H9 (cell line): ENCODE measurements at regions not wholly inside any gene's neighbourhood (a gene's known extent, or its start where the extent isn't known, plus 50 kb on each side); places are given as distances from the start of the nearest gene placed in this dataset.
A peak's percentile ranks its signal among the peaks of the same experiment; 100 is the strongest.

Source experiments
- DNase-seq: peaks from one replicate; pipeline ENCODE4 v3.0.0-alpha.2; 2017
- H2AFZ ChIP-seq: one replicate; pipeline ENCODE4 v1.6.1; 2013; ENCODE audit warnings: mild to moderate bottlenecking, low read length, control low read depth, moderate library complexity
- H2AK5ac ChIP-seq: 2 replicates; pipeline ENCODE4 v1.6.1; 2013; ENCODE audit warnings: low read length, control low read depth, mixed read lengths; ENCODE audit not compliant: insufficient read length
- H2BK120ac ChIP-seq: one replicate; pipeline ENCODE4 v1.6.1; 2013; ENCODE audit warnings: low read depth, mild to moderate bottlenecking, low read length, control low read depth, inconsistent platforms; ENCODE audit not compliant: poor library complexity, severe bottlenecking
- H2BK12ac ChIP-seq: 2 replicates; pipeline ENCODE4 v1.6.1; 2013; ENCODE audit warnings: low read length, control low read depth, mixed read lengths, low read depth; ENCODE audit not compliant: insufficient read length
- H2BK15ac ChIP-seq: 2 replicates; pipeline ENCODE4 v1.6.1; 2013; ENCODE audit warnings: low read depth, low read length, control low read depth
- H2BK20ac ChIP-seq: one replicate; pipeline ENCODE4 v1.6.1; 2013; ENCODE audit warnings: low read depth, mild to moderate bottlenecking, low read length, control low read depth, inconsistent platforms; ENCODE audit not compliant: poor library complexity, severe bottlenecking
- H2BK5ac ChIP-seq: 2 replicates; pipeline ENCODE4 v1.6.1; 2013; ENCODE audit warnings: low read length, control low read depth, mixed read lengths; ENCODE audit not compliant: insufficient read length
- H3K14ac ChIP-seq: 2 replicates; pipeline ENCODE4 v1.6.1; 2013; ENCODE audit warnings: low read length, control low read depth; ENCODE audit not compliant: insufficient read depth
- H3K18ac ChIP-seq: 2 replicates; pipeline ENCODE4 v1.6.1; 2013; ENCODE audit warnings: low read depth, mild to moderate bottlenecking, mixed read lengths, low read length, control low read depth; ENCODE audit not compliant: insufficient read length
- H3K23ac ChIP-seq: 2 replicates; pipeline ENCODE4 v1.6.1; 2013; ENCODE audit warnings: low read length, control low read depth, mixed read lengths, low read depth; ENCODE audit not compliant: insufficient read length
- H3K23me2 ChIP-seq: 2 replicates; pipeline ENCODE4 v1.6.1; 2013; ENCODE audit warnings: low read depth, mild to moderate bottlenecking, mixed read lengths, low read length, control low read depth; ENCODE audit not compliant: insufficient read length, poor library complexity, severe bottlenecking
- H3K27ac ChIP-seq: 2 replicates; pipeline ENCODE4 v1.5.1; 2013; ENCODE audit warnings: low read length, control low read depth, mixed read lengths, low read depth; ENCODE audit not compliant: insufficient read length
- H3K27me3 ChIP-seq: 2 replicates; pipeline ENCODE4 v1.6.1; 2013; ENCODE audit warnings: low read length, control low read depth, inconsistent platforms; ENCODE audit not compliant: insufficient read depth
- H3K4ac ChIP-seq: 2 replicates; pipeline ENCODE4 v1.6.1; 2013; ENCODE audit warnings: low read depth, mild to moderate bottlenecking, control low read depth, inconsistent platforms, low read length, moderate library complexity
- H3K4me1 ChIP-seq: 2 replicates; pipeline ENCODE4 v1.6.1; 2013; ENCODE audit warnings: low read length, control low read depth, inconsistent platforms; ENCODE audit not compliant: insufficient read depth
- H3K4me2 ChIP-seq: 2 replicates; pipeline ENCODE4 v1.6.1; 2013; ENCODE audit warnings: low read length, control low read depth, mixed read lengths; ENCODE audit not compliant: insufficient read length, insufficient read depth
- H3K56ac ChIP-seq: 2 replicates; pipeline ENCODE4 v1.6.1; 2013; ENCODE audit warnings: low read depth, mild to moderate bottlenecking, mixed read lengths, low read length, control low read depth; ENCODE audit not compliant: insufficient read length
- H3K79me1 ChIP-seq: 2 replicates; pipeline ENCODE4 v1.6.1; 2013; ENCODE audit warnings: low read depth, mild to moderate bottlenecking, moderate library complexity, low read length, control low read depth, inconsistent platforms; ENCODE audit not compliant: insufficient read depth, poor library complexity, severe bottlenecking
- H3K79me2 ChIP-seq: 2 replicates; pipeline ENCODE4 v1.6.1; 2013; ENCODE audit warnings: low read length, control low read depth, inconsistent platforms; ENCODE audit not compliant: insufficient read depth
- H3K9ac ChIP-seq: 2 replicates; pipeline ENCODE4 v1.6.1; 2013; ENCODE audit warnings: low read length, control low read depth, mixed read lengths; ENCODE audit not compliant: insufficient read length; ENCODE audit errors: extremely low read depth
- H3K9me3 ChIP-seq: one replicate; pipeline ENCODE4 v1.6.1; 2013; ENCODE audit warnings: low read depth, low read length, inconsistent platforms; ENCODE audit not compliant: control insufficient read depth
- H3T11ph ChIP-seq: one replicate; pipeline ENCODE4 v1.6.1; 2013; ENCODE audit warnings: mild to moderate bottlenecking, low read length, control low read depth, inconsistent platforms
- H4K20me1 ChIP-seq: one replicate; pipeline ENCODE4 v1.6.1; 2013; ENCODE audit not compliant: control insufficient read depth, insufficient read length, insufficient read depth
- H4K5ac ChIP-seq: 2 replicates; pipeline ENCODE4 v1.6.1; 2013; ENCODE audit warnings: low read depth, mild to moderate bottlenecking, mixed read lengths, low read length, control low read depth; ENCODE audit not compliant: insufficient read length
- H4K8ac ChIP-seq: replicated peaks from 2 replicates; pipeline ENCODE4 v1.6.1; 2013; ENCODE audit warnings: low read length, control low read depth, mixed read lengths, low read depth; ENCODE audit not compliant: insufficient read length
- H4K91ac ChIP-seq: 2 replicates; pipeline ENCODE4 v1.6.1; 2013; ENCODE audit warnings: low read depth, mild to moderate bottlenecking, moderate library complexity, mixed read lengths, low read length, control low read depth; ENCODE audit not compliant: insufficient read length
- H3K27ac Mint-ChIP-seq, 3 experiments: 2 replicates in 2 of 3; 3 replicates in 1 of 3; pipeline ENCODE4 v1.8.0; 2020 to 2021; ENCODE audit warnings: mixed read lengths in 3 of 3, mild to moderate bottlenecking in 1 of 3, moderate library complexity in 1 of 3
- H3K27me3 Mint-ChIP-seq: 2 replicates; pipeline ENCODE4 v1.8.0; 2021; ENCODE audit warnings: low read depth, mild to moderate bottlenecking, moderate library complexity, mixed read lengths
- H3K36me3 Mint-ChIP-seq, 3 experiments: 2 replicates in 2 of 3; 3 replicates in 1 of 3; pipeline ENCODE4 v1.8.0; 2020 to 2021; ENCODE audit warnings: low read depth in 3 of 3, mixed read lengths in 3 of 3; ENCODE audit not compliant: insufficient read depth in 1 of 3
- H3K4me1 Mint-ChIP-seq, 2 experiments: 2 replicates each; pipeline ENCODE4 v1.8.0; 2020; ENCODE audit warnings: mixed read lengths in 2 of 2
- H3K4me3 Mint-ChIP-seq, 2 experiments: 2 replicates in 1 of 2; 3 replicates in 1 of 2; pipeline ENCODE4 v1.8.0; 2020 to 2021; ENCODE audit warnings: mild to moderate bottlenecking in 2 of 2, mixed read lengths in 2 of 2, moderate library complexity in 1 of 2
- H3K9me3 Mint-ChIP-seq, 2 experiments: 2 replicates in 1 of 2; 3 replicates in 1 of 2; pipeline ENCODE4 v1.8.0; 2020; ENCODE audit warnings: mild to moderate bottlenecking in 2 of 2, mixed read lengths in 2 of 2, moderate library complexity in 1 of 2
- CTCF ChIP-seq: fragments of 200-600 bp; sonication (generic); conservative IDR thresholded peaks from 3 replicates; pipeline ENCODE4 v1.8.0; 2021; ENCODE audit warnings: antibody characterized with exemption, mild to moderate bottlenecking
- WGBS: extraction: QIAGEN DNeasy Blood & Tissue Kit; methylation state at CpG from one replicate; pipeline ENCODE4 v1.1.7; 2013; ENCODE audit warnings: missing lambda C conversion rate, low lambda C conversion rate, mixed read lengths; ENCODE audit not compliant: insufficient read length; ENCODE audit errors: extremely low coverage; 5-methylcytosine and 5-hydroxymethylcytosine counted together

GRCh38 chr7:148481147-148481526, 109.4 kb upstream of the C7orf33 start:
- DNase-seq: no peak
- no peaks in the 10 kb centered on the region; a peak in 1 of 5 replicates for H3K9me3 Mint-ChIP-seq
- no peak overlapping the region for H3K9ac ChIP-seq

More at GRCh38 chr7:148481147-148481526, 109.4 kb upstream of the C7orf33 start:
- no peak overlapping the region for H3K14ac ChIP-seq
- peaks cover 2% of the 10 kb centered on the region; the same call in 1 of the 2 replicates for H3K27me3 ChIP-seq
- no peak overlapping the region for H2BK5ac ChIP-seq
- no peak overlapping the region for H2BK20ac ChIP-seq
- H3K4me2 ChIP-seq: no peak overlapping the region
- no peak overlapping the region for H3K56ac ChIP-seq
- H3K18ac ChIP-seq: no peak overlapping the region
- H4K5ac ChIP-seq: no peak overlapping the region
- H3K23ac ChIP-seq: no peak overlapping the region
- H3K79me1 ChIP-seq: no peaks in the 10 kb centered on the region
- no peaks in the 10 kb centered on the region for H4K20me1 ChIP-seq
- no peak overlapping the region for H3K4ac ChIP-seq
- H3K79me2 ChIP-seq: no peaks in the 10 kb centered on the region
- H3K27ac Mint-ChIP-seq: 0 out of 7 replicates have a peak overlapping the region, but pooled peaks of 1 of the 3 experiments have one; percentile 28
- no peak for TF ChIP-seq CTCF
- peaks cover 2% of the 10 kb centered on the region; the same call in 1 of the 2 replicates for H3K4me1 ChIP-seq
- no peaks in the 10 kb centered on the region for H3K9me3 ChIP-seq
- no peak overlapping the region for H4K8ac ChIP-seq
- H2BK15ac ChIP-seq: no peak overlapping the region
- H3K23me2 ChIP-seq: no peaks in the 10 kb centered on the region
- H3T11ph ChIP-seq: no peak overlapping the region
- peaks cover 2% of the 10 kb centered on the region for H3K27me3 Mint-ChIP-seq
- H2AK5ac ChIP-seq: no peak overlapping the region
- no peaks in the 10 kb centered on the region for H3K36me3 Mint-ChIP-seq
- WGBS: no CpG with 5 or more reads among the region's 3 CpGs
- no peak overlapping the region for H2BK120ac ChIP-seq
- H4K91ac ChIP-seq: no peak overlapping the region
- no peak overlapping the region for H2BK12ac ChIP-seq
- no peak overlapping the region for H2AFZ ChIP-seq
- no peak overlapping the region; a peak in 1 of 5 replicates for H3K4me3 Mint-ChIP-seq
- H3K4me1 Mint-ChIP-seq: peaks cover 32% of the 10 kb centered on the region in 2 experiments
- no peak overlapping the region for H3K27ac ChIP-seq
